GM13976 (cell line): ENCODE measurements at regions not wholly inside any gene's neighbourhood (a gene's known extent, or its start where the extent isn't known, plus 50 kb on each side); places are given as distances from the start of the nearest gene placed in this dataset.

ENCODE experiments used
- DNase-seq: peaks from one replicate; pipeline ENCODE4 v3.0.0; 2012; ENCODE audit warnings: low spot score
- in situ Hi-C: fragments of 300-500 bp; cut with MboI; formaldehyde crosslinking; loops from one replicate; pipeline ENCODE4 v1.12.0; 2022; ENCODE audit warnings: low sequenced_read_pairs, mixed read lengths, inconsistent platforms; ENCODE audit not compliant: unreplicated experiment
- TF ChIP-seq, protein P1 (sequence below): IDR thresholded peaks from 2 replicates; pipeline ENCODE4 v1.5.1; 2012; ENCODE audit warnings: borderline replicate concordance, mild to moderate bottlenecking; ENCODE audit not compliant: insufficient read depth; ENCODE audit errors: extremely low read depth, missing control alignments, control extremely low read depth

DNA sequence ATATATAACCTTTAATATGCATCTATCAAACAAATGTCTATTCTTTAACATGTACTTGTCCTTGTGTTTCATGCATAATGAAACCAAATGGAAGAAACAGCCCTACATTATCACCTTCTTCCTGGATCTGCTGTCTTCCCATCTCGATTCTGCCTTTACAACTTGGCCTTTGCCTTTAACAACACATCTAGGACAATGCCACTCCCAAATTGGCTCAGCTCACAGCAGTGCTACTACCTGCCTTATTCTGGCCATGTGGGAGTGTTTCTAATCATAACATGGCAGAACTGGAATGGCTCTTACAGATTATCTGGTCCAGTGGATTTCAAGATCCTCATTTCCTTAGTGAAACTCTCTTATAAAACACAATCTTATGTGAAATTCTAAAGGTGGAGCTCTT, 176.5 kb downstream of the CARTPT start:
- TF ChIP-seq, protein P1, sequence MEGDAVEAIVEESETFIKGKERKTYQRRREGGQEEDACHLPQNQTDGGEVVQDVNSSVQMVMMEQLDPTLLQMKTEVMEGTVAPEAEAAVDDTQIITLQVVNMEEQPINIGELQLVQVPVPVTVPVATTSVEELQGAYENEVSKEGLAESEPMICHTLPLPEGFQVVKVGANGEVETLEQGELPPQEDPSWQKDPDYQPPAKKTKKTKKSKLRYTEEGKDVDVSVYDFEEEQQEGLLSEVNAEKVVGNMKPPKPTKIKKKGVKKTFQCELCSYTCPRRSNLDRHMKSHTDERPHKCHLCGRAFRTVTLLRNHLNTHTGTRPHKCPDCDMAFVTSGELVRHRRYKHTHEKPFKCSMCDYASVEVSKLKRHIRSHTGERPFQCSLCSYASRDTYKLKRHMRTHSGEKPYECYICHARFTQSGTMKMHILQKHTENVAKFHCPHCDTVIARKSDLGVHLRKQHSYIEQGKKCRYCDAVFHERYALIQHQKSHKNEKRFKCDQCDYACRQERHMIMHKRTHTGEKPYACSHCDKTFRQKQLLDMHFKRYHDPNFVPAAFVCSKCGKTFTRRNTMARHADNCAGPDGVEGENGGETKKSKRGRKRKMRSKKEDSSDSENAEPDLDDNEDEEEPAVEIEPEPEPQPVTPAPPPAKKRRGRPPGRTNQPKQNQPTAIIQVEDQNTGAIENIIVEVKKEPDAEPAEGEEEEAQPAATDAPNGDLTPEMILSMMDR: no peak
- no peak for DNase-seq
- in situ Hi-C loops: no loop called here

DNA sequence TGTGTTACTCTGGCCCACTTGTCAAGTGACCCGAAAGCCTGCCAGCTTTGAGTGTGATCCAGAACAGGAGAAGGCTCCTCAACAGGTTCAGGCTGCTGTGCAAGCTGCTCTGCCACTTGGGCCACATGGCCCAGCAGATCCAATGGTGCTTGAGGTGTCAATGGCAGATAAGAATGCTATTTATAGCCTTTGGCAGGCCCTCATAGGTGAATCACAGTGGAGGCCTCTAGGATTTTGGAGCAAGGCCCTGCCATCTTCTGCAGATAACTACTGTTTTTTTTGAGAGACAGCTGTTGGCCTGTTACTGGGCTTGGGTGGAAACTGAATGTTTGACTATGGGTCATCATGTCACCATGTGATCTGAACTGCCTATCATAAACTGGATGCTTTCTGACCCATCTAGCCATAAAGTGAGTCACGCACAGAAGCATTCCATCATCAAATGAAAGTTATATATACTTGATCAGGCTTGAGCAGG, 180.8 kb downstream of the CARTPT start:
- in situ Hi-C loops: no loop called here
- TF ChIP-seq, protein P1: no peak

DNA sequence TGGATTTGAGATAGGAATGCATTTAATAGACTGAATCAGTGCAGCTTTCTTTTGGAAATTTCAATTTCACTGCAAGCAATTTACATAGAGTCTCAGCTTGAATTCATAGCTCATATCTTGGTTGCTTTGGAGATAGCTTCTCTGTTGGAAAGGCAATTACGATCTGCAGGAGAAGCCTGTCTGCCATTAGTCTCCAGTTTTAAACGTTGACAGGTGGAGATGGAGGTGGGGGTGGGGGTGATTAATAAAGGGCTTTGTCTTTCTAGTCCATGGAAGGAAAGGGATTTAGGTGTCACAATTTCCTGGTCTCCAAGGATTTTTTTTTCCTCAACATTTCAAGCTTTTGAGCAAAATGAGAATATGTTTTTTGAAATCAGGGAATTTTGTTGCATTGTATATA, 184.7 kb downstream of the CARTPT start:
- in situ Hi-C loops: no loop called here
- DNase-seq: no peak
- TF ChIP-seq, protein P1: no peak

More for the DNA sequence above, 180.8 kb downstream of the CARTPT start:
- no peak for DNase-seq

DNA sequence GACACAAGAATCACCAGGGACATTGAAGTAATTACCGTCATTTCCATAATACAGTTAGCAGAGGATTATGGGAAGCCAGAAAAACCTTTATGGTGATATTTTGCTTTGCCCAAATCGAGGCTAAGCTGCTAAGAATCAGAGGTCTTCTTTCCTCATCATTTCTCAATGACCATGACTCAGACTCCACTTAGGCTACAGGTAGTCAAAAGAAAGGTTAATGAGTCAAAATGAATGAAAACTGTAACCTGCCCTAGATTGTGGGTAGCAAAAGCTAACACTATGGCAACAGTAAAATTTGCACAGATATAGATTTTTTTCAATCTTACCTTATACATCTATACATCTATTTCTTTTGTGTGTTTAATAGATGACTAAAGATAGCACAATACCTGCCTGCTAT, 185.8 kb downstream of the CARTPT start:
- in situ Hi-C loops: no loop called here
- DNase-seq: no peak
- TF ChIP-seq, protein P1: no peak

DNA sequence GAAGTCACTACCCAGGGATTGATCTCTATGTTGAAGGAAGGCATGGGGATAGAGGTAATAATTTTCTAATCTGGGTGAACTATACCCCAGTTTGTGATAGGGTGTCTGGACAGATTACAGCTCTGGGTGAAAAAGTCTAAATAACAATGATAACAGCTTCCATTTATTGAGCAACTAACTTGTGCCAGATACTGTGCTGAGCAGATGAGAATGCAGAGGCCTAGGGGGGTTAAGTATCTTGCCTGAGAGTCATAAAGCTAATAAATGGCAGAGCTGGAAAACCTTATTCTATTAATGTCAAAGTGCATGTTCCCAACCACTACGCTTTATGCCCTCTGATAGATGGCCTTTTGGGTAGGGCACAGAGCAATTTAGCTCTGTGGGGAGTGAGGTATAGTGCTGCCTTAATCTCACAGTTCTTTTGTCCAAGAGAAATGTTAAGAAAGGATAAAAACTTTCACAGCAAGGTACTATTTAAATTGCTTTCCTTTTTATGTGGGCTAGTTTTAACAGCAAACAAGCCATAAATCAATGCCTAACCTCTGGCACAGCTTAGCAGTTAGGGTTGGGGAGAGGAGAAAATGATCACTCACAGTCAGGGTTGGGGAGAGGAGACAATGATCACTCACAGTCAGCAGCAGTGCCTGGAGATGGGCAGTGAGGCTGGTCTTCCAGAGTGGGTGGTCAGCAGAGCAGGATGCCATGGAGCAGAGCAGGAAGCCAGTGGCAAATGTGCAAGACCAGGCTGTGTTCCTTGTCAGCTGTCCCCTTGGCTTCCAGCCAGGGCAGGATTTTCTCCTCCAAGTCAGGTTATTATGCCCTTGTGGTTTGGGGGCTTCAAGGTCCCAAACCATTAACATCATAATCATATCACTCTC, 187.0 kb downstream of the CARTPT start:
- in situ Hi-C loops: no loop called here
- TF ChIP-seq, protein P1: no peak
- DNase-seq: no peak

DNA sequence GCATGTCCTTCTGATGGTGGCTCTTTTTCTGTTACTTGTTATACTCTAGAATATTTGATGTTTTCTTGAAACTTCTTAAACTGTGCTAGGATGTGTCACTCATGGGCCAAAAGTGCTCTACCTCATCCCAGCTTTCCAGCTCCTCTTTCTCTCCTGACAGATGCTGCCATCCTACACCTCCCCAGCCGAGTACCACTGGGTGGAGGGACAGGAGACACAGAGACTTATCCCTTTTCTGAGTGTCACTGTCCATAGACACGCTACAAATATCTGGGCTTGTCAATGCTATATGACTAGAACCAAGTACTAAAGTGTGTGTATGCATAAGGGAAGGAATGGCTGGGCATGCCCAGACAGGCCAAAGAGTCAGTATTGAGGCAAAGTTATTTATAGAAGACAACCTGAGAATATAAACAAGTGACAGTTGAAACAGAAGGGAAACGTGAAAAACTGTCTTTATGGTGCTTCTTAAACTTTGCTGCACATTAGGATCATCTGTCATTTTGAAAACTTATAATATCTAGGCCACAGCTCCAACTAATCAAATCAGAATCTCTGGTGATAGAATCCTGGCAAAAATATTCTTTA, 188.0 kb downstream of the CARTPT start:
- TF ChIP-seq, protein P1: no peak
- in situ Hi-C loops: no loop called here
- DNase-seq: no peak
